GM23338 (cell line): ENCODE measurements at regions not wholly inside any gene's neighbourhood (a gene's known extent, or its start where the extent isn't known, plus 50 kb on each side); places are given as distances from the start of the nearest gene placed in this dataset.
"Not testable (repeated sequence)": the region's sequence is repeated elsewhere in the genome, so short reads cannot be mapped to it uniquely, and the experiment has no call there.

Experiments used
- CTCF ChIP-seq, 2 experiments: fragments of 200-600 bp in 1 of 2; sonication (generic) in 1 of 2; conservative IDR thresholded peaks; 2 replicates each; pipeline versions ENCODE4 v1.5.1 to v1.6.1; 2016 to 2017; ENCODE audit warnings: antibody characterized with exemption in 2 of 2, low read depth in 2 of 2, mild to moderate bottlenecking in 2 of 2, moderate library complexity in 1 of 2
- EZH2 ChIP-seq: fragments of 200-600 bp; sonication (generic); IDR thresholded peaks from one replicate; pipeline ENCODE4 v1.8.0; 2017; ENCODE audit warnings: antibody characterized with exemption, mild to moderate bottlenecking, low read depth; ENCODE audit not compliant: unreplicated experiment
- EZH2phosphoT487 ChIP-seq: fragments of 200-600 bp; sonication (generic); IDR thresholded peaks from one replicate; pipeline ENCODE4 v1.8.1; 2018; ENCODE audit warnings: antibody characterized with exemption; ENCODE audit not compliant: unreplicated experiment
- JUNB ChIP-seq: IDR thresholded peaks from one replicate; pipeline ENCODE4 v1.6.1; 2016; ENCODE audit warnings: antibody characterized with exemption; ENCODE audit not compliant: unreplicated experiment
- POLR2AphosphoS5 ChIP-seq: IDR thresholded peaks from 2 replicates; pipeline ENCODE4 v1.6.1; 2016; ENCODE audit warnings: antibody characterized with exemption, low read depth
- REST ChIP-seq: IDR thresholded peaks from one replicate; pipeline ENCODE4 v1.6.1; 2018; ENCODE audit warnings: antibody characterized with exemption; ENCODE audit not compliant: unreplicated experiment
- ZNF114 ChIP-seq: fragments of 250-450 bp; sonication (Bioruptor Pico); IDR thresholded peaks from 2 replicates; pipeline ENCODE4 v1.5.0; 2020; ENCODE audit warnings: mild to moderate bottlenecking, moderate library complexity
- ZNF331 ChIP-seq: fragments of 250-450 bp; sonication (Bioruptor Pico); IDR thresholded peaks from 2 replicates; pipeline ENCODE4 v1.5.0; 2020; ENCODE audit warnings: low read depth, mild to moderate bottlenecking, moderate library complexity
- TF ChIP-seq, protein P1 (sequence below): fragments of 250-450 bp; sonication (Bioruptor Pico); IDR thresholded peaks from 2 replicates; pipeline ENCODE4 v1.5.0; 2020; ENCODE audit warnings: mild to moderate bottlenecking, moderate library complexity

DNA sequence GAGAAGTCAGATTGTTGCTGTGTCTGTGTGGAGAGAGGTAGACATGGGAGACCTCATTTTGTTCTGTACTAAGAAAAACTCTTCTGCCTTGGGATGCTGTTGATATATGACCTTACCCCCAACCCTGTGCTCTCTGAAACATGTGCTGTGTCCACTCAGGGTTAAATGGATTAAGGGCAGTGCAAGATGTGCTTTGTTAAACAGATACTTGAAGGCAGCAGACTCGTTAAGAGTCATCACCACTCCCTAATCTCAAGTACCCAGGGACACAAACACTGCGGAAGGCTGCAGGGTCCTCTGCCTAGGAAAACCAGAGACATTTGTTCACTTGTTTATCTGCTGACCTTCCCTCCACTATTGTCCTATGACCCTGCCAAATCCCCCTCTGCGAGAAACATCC lies 1183.5 kb downstream of the FOXD4L5 start:
- not testable (repeated sequence) for TF ChIP-seq EZH2phosphoT487; POLR2AphosphoS5; CTCF (conservative IDR thresholded peaks at IDR 0.05; ENCODE audit: low read depth in 2 of 2); REST; JUNB; EZH2; ZNF331 (CRISPR knock-in tag); ZNF114 (CRISPR knock-in tag)
- TF ChIP-seq, protein P1, sequence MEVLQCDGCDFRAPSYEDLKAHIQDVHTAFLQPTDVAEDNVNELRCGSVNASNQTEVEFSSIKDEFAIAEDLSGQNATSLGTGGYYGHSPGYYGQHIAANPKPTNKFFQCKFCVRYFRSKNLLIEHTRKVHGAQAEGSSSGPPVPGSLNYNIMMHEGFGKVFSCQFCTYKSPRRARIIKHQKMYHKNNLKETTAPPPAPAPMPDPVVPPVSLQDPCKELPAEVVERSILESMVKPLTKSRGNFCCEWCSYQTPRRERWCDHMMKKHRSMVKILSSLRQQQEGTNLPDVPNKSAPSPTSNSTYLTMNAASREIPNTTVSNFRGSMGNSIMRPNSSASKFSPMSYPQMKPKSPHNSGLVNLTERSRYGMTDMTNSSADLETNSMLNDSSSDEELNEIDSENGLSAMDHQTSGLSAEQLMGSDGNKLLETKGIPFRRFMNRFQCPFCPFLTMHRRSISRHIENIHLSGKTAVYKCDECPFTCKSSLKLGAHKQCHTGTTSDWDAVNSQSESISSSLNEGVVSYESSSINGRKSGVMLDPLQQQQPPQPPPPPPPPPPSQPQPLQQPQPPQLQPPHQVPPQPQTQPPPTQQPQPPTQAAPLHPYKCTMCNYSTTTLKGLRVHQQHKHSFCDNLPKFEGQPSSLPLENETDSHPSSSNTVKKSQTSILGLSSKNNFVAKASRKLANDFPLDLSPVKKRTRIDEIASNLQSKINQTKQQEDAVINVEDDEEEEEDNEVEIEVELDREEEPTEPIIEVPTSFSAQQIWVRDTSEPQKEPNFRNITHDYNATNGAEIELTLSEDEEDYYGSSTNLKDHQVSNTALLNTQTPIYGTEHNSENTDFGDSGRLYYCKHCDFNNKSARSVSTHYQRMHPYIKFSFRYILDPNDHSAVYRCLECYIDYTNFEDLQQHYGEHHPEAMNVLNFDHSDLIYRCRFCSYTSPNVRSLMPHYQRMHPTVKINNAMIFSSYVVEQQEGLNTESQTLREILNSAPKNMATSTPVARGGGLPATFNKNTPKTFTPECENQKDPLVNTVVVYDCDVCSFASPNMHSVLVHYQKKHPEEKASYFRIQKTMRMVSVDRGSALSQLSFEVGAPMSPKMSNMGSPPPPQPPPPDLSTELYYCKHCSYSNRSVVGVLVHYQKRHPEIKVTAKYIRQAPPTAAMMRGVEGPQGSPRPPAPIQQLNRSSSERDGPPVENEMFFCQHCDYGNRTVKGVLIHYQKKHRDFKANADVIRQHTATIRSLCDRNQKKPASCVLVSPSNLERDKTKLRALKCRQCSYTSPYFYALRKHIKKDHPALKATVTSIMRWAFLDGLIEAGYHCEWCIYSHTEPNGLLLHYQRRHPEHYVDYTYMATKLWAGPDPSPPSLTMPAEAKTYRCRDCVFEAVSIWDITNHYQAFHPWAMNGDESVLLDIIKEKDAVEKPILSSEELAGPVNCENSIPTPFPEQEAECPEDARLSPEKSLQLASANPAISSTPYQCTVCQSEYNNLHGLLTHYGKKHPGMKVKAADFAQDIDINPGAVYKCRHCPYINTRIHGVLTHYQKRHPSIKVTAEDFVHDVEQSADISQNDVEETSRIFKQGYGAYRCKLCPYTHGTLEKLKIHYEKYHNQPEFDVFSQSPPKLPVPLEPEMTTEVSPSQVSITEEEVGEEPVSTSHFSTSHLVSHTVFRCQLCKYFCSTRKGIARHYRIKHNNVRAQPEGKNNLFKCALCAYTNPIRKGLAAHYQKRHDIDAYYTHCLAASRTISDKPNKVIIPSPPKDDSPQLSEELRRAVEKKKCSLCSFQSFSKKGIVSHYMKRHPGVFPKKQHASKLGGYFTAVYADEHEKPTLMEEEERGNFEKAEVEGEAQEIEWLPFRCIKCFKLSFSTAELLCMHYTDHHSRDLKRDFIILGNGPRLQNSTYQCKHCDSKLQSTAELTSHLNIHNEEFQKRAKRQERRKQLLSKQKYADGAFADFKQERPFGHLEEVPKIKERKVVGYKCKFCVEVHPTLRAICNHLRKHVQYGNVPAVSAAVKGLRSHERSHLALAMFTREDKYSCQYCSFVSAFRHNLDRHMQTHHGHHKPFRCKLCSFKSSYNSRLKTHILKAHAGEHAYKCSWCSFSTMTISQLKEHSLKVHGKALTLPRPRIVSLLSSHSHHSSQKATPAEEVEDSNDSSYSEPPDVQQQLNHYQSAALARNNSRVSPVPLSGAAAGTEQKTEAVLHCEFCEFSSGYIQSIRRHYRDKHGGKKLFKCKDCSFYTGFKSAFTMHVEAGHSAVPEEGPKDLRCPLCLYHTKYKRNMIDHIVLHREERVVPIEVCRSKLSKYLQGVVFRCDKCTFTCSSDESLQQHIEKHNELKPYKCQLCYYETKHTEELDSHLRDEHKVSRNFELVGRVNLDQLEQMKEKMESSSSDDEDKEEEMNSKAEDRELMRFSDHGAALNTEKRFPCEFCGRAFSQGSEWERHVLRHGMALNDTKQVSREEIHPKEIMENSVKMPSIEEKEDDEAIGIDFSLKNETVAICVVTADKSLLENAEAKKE (CRISPR knock-in tag) = not testable (repeated sequence)
